ENCODE measurements at regions not wholly inside any gene's neighbourhood (a gene's known extent, or its start where the extent isn't known, plus 50 kb on each side); places are given as distances from the start of the nearest gene placed in this dataset.
"Not testable (repeated sequence)": the region's sequence is repeated elsewhere in the genome, so short reads cannot be mapped to it uniquely, and the experiment has no call there.

- DNase-seq: not testable (repeated sequence)
Measured at GRCh38 chr2:111406616-111407015, 285.9 kb downstream of the BCL2L11 start.

GRCh38 chr2:111407632-111408194 is 287.0 kb downstream of the BCL2L11 start:
- not testable (repeated sequence) for DNase-seq

- not testable (repeated sequence) for DNase-seq
Measured at GRCh38 chr2:111410868-111411406, 290.2 kb downstream of the BCL2L11 start.

GRCh38 chr2:111411867-111412681 is 291.4 kb downstream of the BCL2L11 start:
- not testable (repeated sequence) for DNase-seq

- not testable (repeated sequence) for DNase-seq
Measured at GRCh38 chr2:111412841-111413650, 292.3 kb downstream of the BCL2L11 start.

GRCh38 chr2:111413950-111414349 is 293.2 kb downstream of the BCL2L11 start:
- DNase-seq: not testable (repeated sequence)

- not testable (repeated sequence) for DNase-seq
Measured at GRCh38 chr2:111415765-111416743, 295.3 kb downstream of the BCL2L11 start.

GRCh38 chr2:111417026-111417425 is 296.3 kb downstream of the BCL2L11 start:
- not testable (repeated sequence) for DNase-seq

GRCh38 chr2:111418091-111418875 is 297.6 kb downstream of the BCL2L11 start:
- not testable (repeated sequence) for DNase-seq

- not testable (repeated sequence) for DNase-seq
Measured at GRCh38 chr2:111420074-111420473, 299.4 kb downstream of the BCL2L11 start.

- DNase-seq: not testable (repeated sequence)
Measured at GRCh38 chr2:111420835-111421234, 300.1 kb downstream of the BCL2L11 start.

GRCh38 chr2:111421949-111422348 is 301.2 kb downstream of the BCL2L11 start:
- not testable (repeated sequence) for DNase-seq

GRCh38 chr2:111422562-111422961 is 301.8 kb downstream of the BCL2L11 start:
- DNase-seq: not testable (repeated sequence)

GRCh38 chr2:111423184-111423583 is 302.5 kb downstream of the BCL2L11 start:
- not testable (repeated sequence) for DNase-seq

- DNase-seq: not testable (repeated sequence)
Measured at GRCh38 chr2:111424176-111424575, 303.5 kb downstream of the BCL2L11 start.

GRCh38 chr2:111424851-111425309 is 304.2 kb downstream of the BCL2L11 start:
- DNase-seq: not testable (repeated sequence)

GRCh38 chr2:111425789-111426201 is 305.1 kb downstream of the BCL2L11 start:
- DNase-seq: not testable (repeated sequence)

GRCh38 chr2:111427346-111427745 is 306.6 kb downstream of the BCL2L11 start:
- not testable (repeated sequence) for DNase-seq

GRCh38 chr2:111428915-111429314 is 308.2 kb downstream of the BCL2L11 start:
- not testable (repeated sequence) for DNase-seq

- DNase-seq: not testable (repeated sequence)
Measured at GRCh38 chr2:111429353-111429752, 308.6 kb downstream of the BCL2L11 start.
